B cell (primary cell): ENCODE measurements at regions not wholly inside any gene's neighbourhood (a gene's known extent, or its start where the extent isn't known, plus 50 kb on each side); places are given as distances from the start of the nearest gene placed in this dataset.

ENCODE experiments used
- ATAC-seq: fragments of 200-7000 bp; cut with Tn5 transposase; one replicate; pipeline ENCODE4 v1.10.0; 2021; ENCODE audit warnings: low read depth, mild to moderate bottlenecking, moderate number of reproducible peaks, moderate library complexity
- CTCF ChIA-PET: fragments of 350-600 bp; sonication (Branson Sonifier 250); formaldehyde crosslinking; loops from one replicate; lab custom pipeline; 2021; ENCODE audit warnings: antibody characterized with exemption, inconsistent platforms; lab: Charles Lee
- POLR2A ChIA-PET: fragments of 350-600 bp; sonication (Branson Sonifier 250); formaldehyde crosslinking; loops from one replicate; lab custom pipeline; 2021; ENCODE audit warnings: antibody characterized with exemption; lab: Charles Lee
- DNase-seq: peaks from one replicate; pipeline ENCODE4 v3.0.0; 2013
- H2AFZ ChIP-seq: 2 replicates; pipeline ENCODE4 v1.6.1; 2012; ENCODE audit warnings: mild to moderate bottlenecking, low read depth, low read length; ENCODE audit not compliant: insufficient read depth, poor library complexity, severe bottlenecking
- H3K27ac ChIP-seq, 2 donors: 1 replicate in 1 of 2; 2 replicates in 1 of 2; pipeline ENCODE4 v1.5.1; 2012 to 2013; ENCODE audit warnings: low read length in 2 of 2, mild to moderate bottlenecking in 2 of 2, moderate library complexity in 1 of 2
- H3K27me3 ChIP-seq, 4 experiments: fragments of 200-600 bp in 1 of 4; sonication (generic) in 1 of 4; replicated peaks in 1 of 4; 1 replicate in 2 of 4; 2 replicates in 2 of 4; pipeline versions ENCODE4 v1.6.1 to v1.7.0; 2013 to 2016; ENCODE audit warnings: low read length in 3 of 4, mild to moderate bottlenecking in 2 of 4, mixed read lengths in 1 of 4, moderate library complexity in 1 of 4; ENCODE audit not compliant: insufficient read depth in 4 of 4, control insufficient read depth in 3 of 4; ENCODE audit errors: control extremely low read depth in 1 of 4
- H3K36me3 ChIP-seq, 2 experiments: replicated peaks in 1 of 2; 1 replicate in 1 of 2; 2 replicates in 1 of 2; pipeline versions ENCODE4 v1.6.1 to v1.7.1; 2013; ENCODE audit warnings: low read length in 1 of 2; ENCODE audit not compliant: insufficient read depth in 2 of 2, control insufficient read depth in 1 of 2; ENCODE audit errors: control extremely low read depth in 1 of 2, extremely low read depth in 1 of 2
- H3K4me1 ChIP-seq, 2 donors: fragments of 200-600 bp in 1 of 2; sonication (generic) in 1 of 2; 1 replicate in 1 of 2; 2 replicates in 1 of 2; pipeline versions ENCODE4 v1.5.1 to v1.6.1; 2013 to 2017; ENCODE audit warnings: low read length in 2 of 2; ENCODE audit not compliant: control insufficient read depth in 2 of 2, insufficient read depth in 2 of 2
- H3K4me2 ChIP-seq: replicated peaks from 2 replicates; pipeline ENCODE3; 2012; ENCODE audit warnings: mild to moderate bottlenecking, low read depth, low read length; ENCODE audit not compliant: poor library complexity, severe bottlenecking
- H3K4me3 ChIP-seq, 5 experiments: fragments of 200-600 bp in 1 of 5; sonication (generic) in 1 of 5; 1 replicate in 3 of 5; 2 replicates in 2 of 5; pipeline versions ENCODE4 v1.5.1 to v1.7.0; 2011 to 2016; ENCODE audit warnings: low read length in 4 of 5, mild to moderate bottlenecking in 4 of 5, low read depth in 2 of 5, control low read depth in 1 of 5, moderate library complexity in 1 of 5; ENCODE audit not compliant: insufficient read depth in 1 of 5; ENCODE audit errors: control extremely low read depth in 1 of 5, extremely low read depth in 1 of 5
- H3K79me2 ChIP-seq: fragments of 200-600 bp; sonication (generic); one replicate; pipeline ENCODE4 v1.6.0; 2016; ENCODE audit warnings: low read length; ENCODE audit not compliant: control insufficient read depth, insufficient read depth
- H3K9ac ChIP-seq: fragments of 200-600 bp; sonication (generic); 2 replicates; pipeline ENCODE4 v1.6.1; 2017; ENCODE audit warnings: mild to moderate bottlenecking, low read length, moderate library complexity
- H3K9me3 ChIP-seq, 3 donors: one replicate each; pipeline versions ENCODE4 v1.6.1 to v1.7.1; 2013; ENCODE audit warnings: low read length in 2 of 3; ENCODE audit not compliant: control insufficient read depth in 2 of 3, insufficient read depth in 1 of 3; ENCODE audit errors: control extremely low read depth in 1 of 3
- H4K20me1 ChIP-seq: 2 replicates; pipeline ENCODE4 v1.6.0; 2012; ENCODE audit warnings: mild to moderate bottlenecking, low read length; ENCODE audit not compliant: insufficient read depth, control insufficient read depth, poor library complexity, severe bottlenecking
- H3K27ac Mint-ChIP-seq: one replicate; pipeline ENCODE4 v1.8.0; 2021; ENCODE audit warnings: mixed read lengths
- H3K27me3 Mint-ChIP-seq: one replicate; pipeline ENCODE4 v1.8.0; 2021; ENCODE audit warnings: mixed read lengths
- H3K4me1 Mint-ChIP-seq: one replicate; pipeline ENCODE4 v1.8.0; 2021; ENCODE audit warnings: mixed read lengths
- H3K4me3 Mint-ChIP-seq: one replicate; pipeline ENCODE4 v1.8.0; 2021; ENCODE audit warnings: mixed read lengths
- H3K9me3 Mint-ChIP-seq: one replicate; pipeline ENCODE4 v1.8.0; 2022; ENCODE audit warnings: mixed read lengths; ENCODE audit not compliant: insufficient read depth
- EZH2 ChIP-seq: IDR thresholded peaks from 2 replicates; pipeline ENCODE4 v1.6.1; 2012; ENCODE audit warnings: borderline replicate concordance, low read depth, mild to moderate bottlenecking, moderate library complexity, low read length; ENCODE audit not compliant: insufficient read depth, poor library complexity, severe bottlenecking
- WGBS: methylation state at CpG from one replicate; pipeline ENCODE4 v1.1.5; 2013; ENCODE audit warnings: missing lambda C conversion rate; ENCODE audit not compliant: insufficient coverage; 5-methylcytosine and 5-hydroxymethylcytosine counted together
- intact Hi-C: fragments of 100-400 bp; cut with micrococcal nuclease; formaldehyde crosslinking; loops from one replicate; pipeline ENCODE4 v1.10.0; 2022
- TF ChIP-seq, protein P1 (sequence below): fragments of 200-600 bp; IDR thresholded peaks from one replicate; pipeline ENCODE4 v1.8.0; 2022; ENCODE audit warnings: antibody characterized with exemption, mild to moderate bottlenecking

DNA sequence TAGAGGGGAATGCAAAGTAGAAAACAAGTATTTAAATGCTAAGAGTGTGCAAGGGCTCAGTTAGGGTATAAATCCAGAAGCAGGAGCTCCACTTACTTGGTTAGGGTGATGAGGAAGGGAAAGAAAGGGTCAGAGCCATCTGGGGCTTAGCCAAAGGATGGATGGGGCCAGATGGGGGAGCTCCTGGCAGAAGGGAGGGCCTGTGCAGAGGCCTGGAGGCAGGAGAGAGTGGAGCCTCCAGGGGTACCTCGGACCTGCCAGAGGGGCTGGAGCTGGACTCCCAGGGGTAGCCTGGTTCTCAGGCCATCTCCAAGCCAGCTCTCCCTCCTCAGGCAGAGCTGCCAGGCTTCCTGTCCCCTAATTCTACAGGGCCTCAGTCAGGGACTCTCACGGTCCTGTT lies 506.3 kb downstream of the SHQ1 start:
- ChIA-PET CTCF (interaction anchor here (1.1 kb wide), 1 partner anchor 480 kb away, joined by 3 read pairs; no protein-coding TSS in a partner anchor), POLR2A (no interaction called here)
- Mint-ChIP-seq H3K9me3 (no peaks in the 10 kb centered on the region), H3K27ac (no peak overlapping the region), H3K4me1 (peaks cover 21% of the 10 kb centered on the region), H3K4me3 (no peak overlapping the region), H3K27me3 (peaks cover 6% of the 10 kb centered on the region)
- Histone ChIP-seq H3K79me2 (no peaks in the 10 kb centered on the region), H3K27ac (no peak overlapping the region), H3K4me2 (no peak overlapping the region), H2AFZ (no peak overlapping the region), H3K9ac (no peak overlapping the region), H3K4me1 (peaks cover 18% of the 10 kb centered on the region in 2 donors), H3K4me3 (no peak overlapping the region), H3K9me3 (peaks cover 0 to 6% (median 0%) of the 10 kb centered on the region in 3 donors), H3K27me3 (peaks cover 0 to 2% (median 0%) of the 10 kb centered on the region in 4 experiments), H4K20me1 (no peaks in the 10 kb centered on the region), H3K36me3 (no peaks in the 10 kb centered on the region)
- DNase-seq (no peak), ATAC-seq (no peak)
- 85% methylated on average over 2 of the region's 2 CpGs for WGBS
- TF ChIP-seq, protein P1, sequence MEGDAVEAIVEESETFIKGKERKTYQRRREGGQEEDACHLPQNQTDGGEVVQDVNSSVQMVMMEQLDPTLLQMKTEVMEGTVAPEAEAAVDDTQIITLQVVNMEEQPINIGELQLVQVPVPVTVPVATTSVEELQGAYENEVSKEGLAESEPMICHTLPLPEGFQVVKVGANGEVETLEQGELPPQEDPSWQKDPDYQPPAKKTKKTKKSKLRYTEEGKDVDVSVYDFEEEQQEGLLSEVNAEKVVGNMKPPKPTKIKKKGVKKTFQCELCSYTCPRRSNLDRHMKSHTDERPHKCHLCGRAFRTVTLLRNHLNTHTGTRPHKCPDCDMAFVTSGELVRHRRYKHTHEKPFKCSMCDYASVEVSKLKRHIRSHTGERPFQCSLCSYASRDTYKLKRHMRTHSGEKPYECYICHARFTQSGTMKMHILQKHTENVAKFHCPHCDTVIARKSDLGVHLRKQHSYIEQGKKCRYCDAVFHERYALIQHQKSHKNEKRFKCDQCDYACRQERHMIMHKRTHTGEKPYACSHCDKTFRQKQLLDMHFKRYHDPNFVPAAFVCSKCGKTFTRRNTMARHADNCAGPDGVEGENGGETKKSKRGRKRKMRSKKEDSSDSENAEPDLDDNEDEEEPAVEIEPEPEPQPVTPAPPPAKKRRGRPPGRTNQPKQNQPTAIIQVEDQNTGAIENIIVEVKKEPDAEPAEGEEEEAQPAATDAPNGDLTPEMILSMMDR: no peak
- TF ChIP-seq EZH2: no peak
- intact Hi-C loops: no loop called here

DNA sequence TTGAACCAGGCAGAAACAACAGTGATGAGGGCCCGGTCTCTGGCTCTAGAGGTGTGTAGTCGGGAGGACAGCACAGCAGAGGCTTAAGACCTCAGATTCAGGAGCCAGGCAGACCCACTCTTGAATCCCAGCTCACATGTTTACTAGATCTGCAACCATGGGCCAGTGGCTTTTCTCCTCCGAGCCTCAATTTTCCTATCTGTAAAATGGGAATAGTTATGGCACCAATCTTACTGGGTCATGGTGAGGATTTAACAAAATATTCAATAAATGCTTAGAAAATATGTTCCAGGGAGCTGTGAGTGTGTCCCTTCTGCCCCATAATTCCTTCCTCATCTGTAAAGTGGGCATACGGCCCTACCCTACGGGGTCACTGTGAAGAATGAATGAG lies 506.9 kb downstream of the SHQ1 start:
- no peaks in the 10 kb centered on the region for H3K79me2 ChIP-seq
- 95% methylated on average over 4 of the region's 5 CpGs for WGBS
- Mint-ChIP-seq H3K27ac (no peak overlapping the region), H3K27me3 (peaks cover 5% of the 10 kb centered on the region), H3K9me3 (no peaks in the 10 kb centered on the region), H3K4me3 (no peak overlapping the region), H3K4me1 (peaks cover 17% of the 10 kb centered on the region)
- peaks cover 0 to 2% (median 0%) of the 10 kb centered on the region in 4 experiments for H3K27me3 ChIP-seq
- no peak overlapping the region for H2AFZ ChIP-seq
- no peak overlapping the region for H3K4me3 ChIP-seq
- no peak for DNase-seq
- H3K27ac ChIP-seq: no peak overlapping the region
- ATAC-seq: no peak
- CTCF ChIA-PET: interaction anchor here (1.1 kb wide), 1 partner anchor 481 kb away, joined by 3 read pairs; no protein-coding TSS in a partner anchor
- no peak overlapping the region for H3K9ac ChIP-seq
- H3K4me1 ChIP-seq: peaks cover 14 to 16% of the 10 kb centered on the region in 2 donors
- H3K36me3 ChIP-seq: no peaks in the 10 kb centered on the region
- no peaks in the 10 kb centered on the region for H4K20me1 ChIP-seq
- H3K4me2 ChIP-seq: no peak overlapping the region
- POLR2A ChIA-PET: no interaction called here
- intact Hi-C loops: no loop called here
- H3K9me3 ChIP-seq: peaks cover 0 to 6% (median 0%) of the 10 kb centered on the region in 3 donors
- TF ChIP-seq, protein P1: no peak
- no peak for TF ChIP-seq EZH2
